ENCODE measurements at regions not wholly inside any gene's neighbourhood (a gene's known extent, or its start where the extent isn't known, plus 50 kb on each side); places are given as distances from the start of the nearest gene placed in this dataset.

GRCh38 chr6:163827143-163827542 is 412.6 kb downstream of the QKI start:
- WGBS, 2 donors (ENCODE audit: low coverage in 1 of 2), result 45 to 68% methylated on average over 2 of the region's 2 CpGs
- H3K36me3 ChIP-seq, result no peaks in the 10 kb centered on the region
- no peak overlapping the region for H3K27ac ChIP-seq
- H3K4me1 ChIP-seq, result no peaks in the 10 kb centered on the region
- no peak for TF ChIP-seq POLR2AphosphoS5 (IDR thresholded peaks at IDR 0.05)
- no peak for ATAC-seq
- H3K4me3 ChIP-seq, result no peak overlapping the region
- H3K27me3 ChIP-seq, result no peaks in the 10 kb centered on the region
- H3K9me3 ChIP-seq, result peaks cover 0 to 8% (median 0%) of the 10 kb centered on the region in 3 donors

DNA sequence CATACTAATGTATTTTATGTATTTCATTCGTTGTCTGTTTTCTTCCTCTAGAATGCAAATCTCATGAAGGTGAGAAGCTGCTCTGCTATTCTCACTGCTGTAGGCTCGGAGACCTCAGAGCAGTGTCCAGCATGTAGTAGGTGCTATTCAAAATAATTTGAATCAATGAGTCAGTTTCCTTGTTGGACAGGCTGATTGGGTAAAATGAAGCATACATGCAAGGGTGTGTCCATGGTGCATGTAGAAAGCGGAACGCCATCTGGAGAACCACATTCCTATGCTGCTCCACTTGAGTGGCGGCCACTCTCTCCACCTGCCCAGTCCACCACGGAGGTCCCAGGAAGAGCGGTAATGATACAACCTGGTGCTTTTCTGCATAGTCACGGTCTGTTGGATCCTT is 412.1 kb downstream of the QKI start:
- Histone ChIP-seq H3K9me3 (peaks cover 0 to 7% (median 0%) of the 10 kb centered on the region in 3 donors), H3K36me3 (no peaks in the 10 kb centered on the region), H3K27me3 (no peaks in the 10 kb centered on the region), H3K27ac (no peak overlapping the region), H3K4me3 (no peak overlapping the region), H3K4me1 (no peaks in the 10 kb centered on the region)
- ATAC-seq, result no peak
- TF ChIP-seq EP300 (IDR thresholded peaks at IDR 0.05) (no peak), POLR2AphosphoS5 (IDR thresholded peaks at IDR 0.05) (no peak), POLR2A (IDR thresholded peaks at IDR 0.05) (no peak)
- TF ChIP-seq, protein P1, sequence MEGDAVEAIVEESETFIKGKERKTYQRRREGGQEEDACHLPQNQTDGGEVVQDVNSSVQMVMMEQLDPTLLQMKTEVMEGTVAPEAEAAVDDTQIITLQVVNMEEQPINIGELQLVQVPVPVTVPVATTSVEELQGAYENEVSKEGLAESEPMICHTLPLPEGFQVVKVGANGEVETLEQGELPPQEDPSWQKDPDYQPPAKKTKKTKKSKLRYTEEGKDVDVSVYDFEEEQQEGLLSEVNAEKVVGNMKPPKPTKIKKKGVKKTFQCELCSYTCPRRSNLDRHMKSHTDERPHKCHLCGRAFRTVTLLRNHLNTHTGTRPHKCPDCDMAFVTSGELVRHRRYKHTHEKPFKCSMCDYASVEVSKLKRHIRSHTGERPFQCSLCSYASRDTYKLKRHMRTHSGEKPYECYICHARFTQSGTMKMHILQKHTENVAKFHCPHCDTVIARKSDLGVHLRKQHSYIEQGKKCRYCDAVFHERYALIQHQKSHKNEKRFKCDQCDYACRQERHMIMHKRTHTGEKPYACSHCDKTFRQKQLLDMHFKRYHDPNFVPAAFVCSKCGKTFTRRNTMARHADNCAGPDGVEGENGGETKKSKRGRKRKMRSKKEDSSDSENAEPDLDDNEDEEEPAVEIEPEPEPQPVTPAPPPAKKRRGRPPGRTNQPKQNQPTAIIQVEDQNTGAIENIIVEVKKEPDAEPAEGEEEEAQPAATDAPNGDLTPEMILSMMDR (IDR thresholded peaks at IDR 0.05), result no peak
- 83 to 96% methylated on average over 1 to 6 of the region's 8 CpGs for WGBS, 2 donors (ENCODE audit: low coverage in 1 of 2)

GRCh38 chr6:163825033-163825432 is 410.5 kb downstream of the QKI start:
- 89 to 100% methylated on average over 1 to 7 of the region's 9 CpGs for WGBS, 2 donors (ENCODE audit: low coverage in 1 of 2)
- H3K9me3 ChIP-seq, result no peaks in the 10 kb centered on the region
- no peaks in the 10 kb centered on the region for H3K27me3 ChIP-seq
- no peak overlapping the region for H3K27ac ChIP-seq
- TF ChIP-seq EP300 (IDR thresholded peaks at IDR 0.05) (no peak), POLR2AphosphoS5 (IDR thresholded peaks at IDR 0.05) (no peak), POLR2A (IDR thresholded peaks at IDR 0.05) (no peak)
- TF ChIP-seq, protein P1 (IDR thresholded peaks at IDR 0.05), result no peak
- H3K4me1 ChIP-seq, result no peaks in the 10 kb centered on the region
- H3K4me3 ChIP-seq, result no peak overlapping the region
- no peaks in the 10 kb centered on the region for H3K36me3 ChIP-seq
- ATAC-seq, result no peak

- WGBS, 2 donors (ENCODE audit: low coverage in 1 of 2), result 81 to 84% methylated on average over 3 to 4 of the region's 5 CpGs
- H3K9me3 ChIP-seq, result no peaks in the 10 kb centered on the region
- no peaks in the 10 kb centered on the region for H3K4me1 ChIP-seq
- TF ChIP-seq, protein P1 (IDR thresholded peaks at IDR 0.05), result no peak
- TF ChIP-seq POLR2A (IDR thresholded peaks at IDR 0.05), result no peak
- TF ChIP-seq POLR2AphosphoS5 (IDR thresholded peaks at IDR 0.05), result no peak
- no peak for TF ChIP-seq EP300 (IDR thresholded peaks at IDR 0.05)
- no peaks in the 10 kb centered on the region for H3K27me3 ChIP-seq
- H3K36me3 ChIP-seq, result no peaks in the 10 kb centered on the region
- ATAC-seq, result no peak
- H3K27ac ChIP-seq, result no peak overlapping the region
- H3K4me3 ChIP-seq, result no peak overlapping the region
Observed at GRCh38 chr6:163823577-163823976, 409.1 kb downstream of the QKI start.

DNA sequence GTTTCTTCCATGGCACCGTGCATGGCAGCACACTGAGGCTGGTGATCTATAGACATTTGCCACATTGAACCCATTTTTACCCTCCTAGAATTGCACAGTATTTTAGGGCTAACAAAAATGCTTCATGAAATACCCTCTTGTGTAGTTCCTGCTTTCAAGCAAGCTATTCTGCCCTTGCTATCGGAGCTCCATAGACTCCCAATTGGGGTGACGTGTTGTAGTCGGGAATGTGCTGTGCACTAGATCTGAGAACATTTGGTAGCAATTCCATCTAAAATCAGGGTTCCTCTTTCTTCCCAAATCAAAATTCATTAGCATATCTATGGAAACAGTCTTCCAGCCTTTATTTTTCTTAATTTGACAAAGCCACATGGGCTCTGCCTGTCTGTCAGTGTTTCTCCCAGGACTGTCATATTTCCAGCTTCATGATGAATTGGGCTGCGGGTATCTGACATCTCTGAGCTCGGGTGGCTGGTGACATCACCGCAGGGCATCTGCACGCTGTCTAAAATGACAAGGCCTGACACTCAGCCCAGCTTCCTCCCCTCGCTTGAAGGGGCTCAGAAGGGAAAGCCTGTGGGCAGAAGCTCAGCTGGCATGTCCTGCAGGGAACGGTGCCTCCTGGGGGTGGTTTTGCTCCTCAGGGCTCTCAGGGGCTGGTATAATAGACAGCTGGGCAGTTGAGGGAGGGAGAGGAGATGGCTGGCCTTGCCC is 406.4 kb downstream of the QKI start:
- Histone ChIP-seq H3K4me1 (no peaks in the 10 kb centered on the region), H3K9me3 (no peaks in the 10 kb centered on the region), H3K4me3 (no peak overlapping the region), H3K27ac (no peak overlapping the region), H3K36me3 (no peaks in the 10 kb centered on the region), H3K27me3 (no peaks in the 10 kb centered on the region)
- no peak for TF ChIP-seq POLR2AphosphoS5 (IDR thresholded peaks at IDR 0.05)
- TF ChIP-seq, protein P1 (IDR thresholded peaks at IDR 0.05), result no peak
- no peak for TF ChIP-seq EP300 (IDR thresholded peaks at IDR 0.05)
- TF ChIP-seq POLR2A (IDR thresholded peaks at IDR 0.05), result no peak
- WGBS, 2 donors (ENCODE audit: low coverage in 1 of 2), result 90 to 96% methylated on average over 4 of the region's 10 CpGs
- ATAC-seq, result no peak
